ENCODE measurements at regions not wholly inside any gene's neighbourhood (a gene's known extent, or its start where the extent isn't known, plus 50 kb on each side); places are given as distances from the start of the nearest gene placed in this dataset.

DNA sequence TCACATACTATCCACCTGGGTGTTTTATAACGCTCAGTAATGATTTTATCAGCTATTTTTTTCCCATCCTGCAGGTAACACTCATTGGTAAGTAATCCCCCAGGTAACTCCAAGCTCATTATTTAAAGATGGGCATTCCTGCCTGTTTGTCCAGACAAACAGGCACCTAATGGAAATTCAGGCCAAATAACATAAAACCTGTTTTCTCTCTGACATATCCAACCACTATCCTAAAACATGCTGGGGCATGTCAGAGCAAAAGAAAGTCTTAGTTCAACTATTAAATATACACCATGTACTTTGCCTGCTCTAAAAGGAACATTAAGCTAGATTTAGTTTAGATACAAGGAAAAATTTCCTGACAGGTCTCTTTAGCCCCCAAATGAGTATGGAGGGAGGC, 987.7 kb downstream of the TTLL7 start:
- intact Hi-C loops (cut with DNase I, micrococcal nuclease) = no loop called here
- Mint-ChIP-seq H3K4me3 (no peak overlapping the region), H3K9me3 (peaks cover 3% of the 10 kb centered on the region), H3K36me3 (ENCODE audit: low read depth) (no peaks in the 10 kb centered on the region), H3K4me1 (ENCODE audit: low read depth) (no peaks in the 10 kb centered on the region), H3K27ac (no peak overlapping the region), H3K27me3 (no peaks in the 10 kb centered on the region)
- Histone ChIP-seq H3K9me3 (ENCODE audit: control insufficient read depth in 1 of 2, insufficient read depth in 1 of 2, low read length in 2 of 2) (no peaks in the 10 kb centered on the region), H3K27me3 (ENCODE audit: control insufficient read depth in 1 of 2, insufficient read depth in 2 of 2, low read length in 2 of 2) (no peaks in the 10 kb centered on the region), H3K27ac (ENCODE audit: low read depth in 1 of 2, low read length in 2 of 2) (no peak overlapping the region), H3K4me1 (ENCODE audit: insufficient read depth, low read length) (no peaks in the 10 kb centered on the region), H3K36me3 (ENCODE audit: insufficient read depth, low read length) (no peaks in the 10 kb centered on the region), H3K4me3 (ENCODE audit: low read length) (no peak overlapping the region)
- ChIA-PET POLR2A (no interaction called here), CTCF (no interaction called here)
- DNase-seq = no peak
- ATAC-seq (ENCODE audit: poor library complexity) = no peak
- TF ChIP-seq, protein P1, sequence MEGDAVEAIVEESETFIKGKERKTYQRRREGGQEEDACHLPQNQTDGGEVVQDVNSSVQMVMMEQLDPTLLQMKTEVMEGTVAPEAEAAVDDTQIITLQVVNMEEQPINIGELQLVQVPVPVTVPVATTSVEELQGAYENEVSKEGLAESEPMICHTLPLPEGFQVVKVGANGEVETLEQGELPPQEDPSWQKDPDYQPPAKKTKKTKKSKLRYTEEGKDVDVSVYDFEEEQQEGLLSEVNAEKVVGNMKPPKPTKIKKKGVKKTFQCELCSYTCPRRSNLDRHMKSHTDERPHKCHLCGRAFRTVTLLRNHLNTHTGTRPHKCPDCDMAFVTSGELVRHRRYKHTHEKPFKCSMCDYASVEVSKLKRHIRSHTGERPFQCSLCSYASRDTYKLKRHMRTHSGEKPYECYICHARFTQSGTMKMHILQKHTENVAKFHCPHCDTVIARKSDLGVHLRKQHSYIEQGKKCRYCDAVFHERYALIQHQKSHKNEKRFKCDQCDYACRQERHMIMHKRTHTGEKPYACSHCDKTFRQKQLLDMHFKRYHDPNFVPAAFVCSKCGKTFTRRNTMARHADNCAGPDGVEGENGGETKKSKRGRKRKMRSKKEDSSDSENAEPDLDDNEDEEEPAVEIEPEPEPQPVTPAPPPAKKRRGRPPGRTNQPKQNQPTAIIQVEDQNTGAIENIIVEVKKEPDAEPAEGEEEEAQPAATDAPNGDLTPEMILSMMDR (IDR thresholded peaks at IDR 0.05) = no peak

- no peaks in the 10 kb centered on the region for H3K27me3 ChIP-seq (ENCODE audit: control insufficient read depth in 1 of 2, insufficient read depth in 2 of 2, low read length in 2 of 2)
These were observed 992.7 kb downstream of the TTLL7 start for GRCh38 chr1:83006271-83006670.

GRCh38 chr1:83000286-83000685, 998.6 kb downstream of the TTLL7 start:
- CTCF ChIA-PET = no interaction called here
- Histone ChIP-seq H3K36me3 (ENCODE audit: insufficient read depth, low read length) (no peaks in the 10 kb centered on the region), H3K27ac (ENCODE audit: low read depth in 1 of 2, low read length in 2 of 2) (no peak overlapping the region), H3K9me3 (ENCODE audit: control insufficient read depth in 1 of 2, insufficient read depth in 1 of 2, low read length in 2 of 2) (no peaks in the 10 kb centered on the region), H3K4me3 (ENCODE audit: low read length) (no peak overlapping the region), H3K27me3 (ENCODE audit: control insufficient read depth in 1 of 2, insufficient read depth in 2 of 2, low read length in 2 of 2) (no peaks in the 10 kb centered on the region), H3K4me1 (ENCODE audit: insufficient read depth, low read length) (no peaks in the 10 kb centered on the region)
- no peaks in the 10 kb centered on the region for H3K36me3 Mint-ChIP-seq (ENCODE audit: low read depth)
- TF ChIP-seq, protein P1 (IDR thresholded peaks at IDR 0.05) = no peak
- no peaks in the 10 kb centered on the region for H3K4me1 Mint-ChIP-seq (ENCODE audit: low read depth)
- peaks cover 6% of the 10 kb centered on the region for H3K27me3 Mint-ChIP-seq
- H3K4me3 Mint-ChIP-seq = no peak overlapping the region
- H3K27ac Mint-ChIP-seq = no peak overlapping the region
- intact Hi-C loops (cut with DNase I, micrococcal nuclease) = no loop called here
- ATAC-seq (ENCODE audit: poor library complexity) (no peak), DNase-seq (no peak)
- POLR2A ChIA-PET = no interaction called here
- H3K9me3 Mint-ChIP-seq = no peaks in the 10 kb centered on the region

More at GRCh38 chr1:83006271-83006670, 992.7 kb downstream of the TTLL7 start:
- Histone ChIP-seq H3K36me3 (ENCODE audit: insufficient read depth, low read length) (no peaks in the 10 kb centered on the region), H3K9me3 (ENCODE audit: control insufficient read depth in 1 of 2, insufficient read depth in 1 of 2, low read length in 2 of 2) (no peaks in the 10 kb centered on the region), H3K4me3 (ENCODE audit: low read length) (no peak overlapping the region), H3K27ac (ENCODE audit: low read depth in 1 of 2, low read length in 2 of 2) (no peak overlapping the region), H3K4me1 (ENCODE audit: insufficient read depth, low read length) (no peaks in the 10 kb centered on the region)
- DNase-seq (no peak), ATAC-seq (ENCODE audit: poor library complexity) (no peak)
- H3K4me1 Mint-ChIP-seq (ENCODE audit: low read depth) = no peaks in the 10 kb centered on the region
- CTCF ChIA-PET = no interaction called here
- no peak overlapping the region for H3K4me3 Mint-ChIP-seq
- no peak overlapping the region for H3K27ac Mint-ChIP-seq
- no peaks in the 10 kb centered on the region for H3K27me3 Mint-ChIP-seq
- POLR2A ChIA-PET = no interaction called here
- TF ChIP-seq, protein P1 (IDR thresholded peaks at IDR 0.05) = no peak
- intact Hi-C loops (cut with DNase I, micrococcal nuclease) = no loop called here
- peaks cover 3% of the 10 kb centered on the region for H3K9me3 Mint-ChIP-seq
- H3K36me3 Mint-ChIP-seq (ENCODE audit: low read depth) = no peaks in the 10 kb centered on the region
